Astrocyte (in vitro differentiated cells and primary cell): ENCODE measurements at regions not wholly inside any gene's neighbourhood (a gene's known extent, or its start where the extent isn't known, plus 50 kb on each side); places are given as distances from the start of the nearest gene placed in this dataset.

Experiments used
- DNase-seq: peaks from one replicate; pipeline ENCODE4 v3.0.0-alpha.2; 2010; ENCODE audit warnings: low read depth
- FAIRE-seq: peaks from 2 replicates; lab custom pipeline; 2011; peaks lifted over from hg19 to GRCh38; lab: Jason Lieb, UNC
- H2AFZ ChIP-seq: 2 replicates; pipeline ENCODE4 v1.6.0; 2012; ENCODE audit warnings: low read depth, low read length, inconsistent platforms
- H3K27ac ChIP-seq: 2 replicates; pipeline ENCODE4 v1.5.1; 2011; ENCODE audit warnings: low read depth, low read length, inconsistent platforms
- H3K27me3 ChIP-seq: 2 replicates; pipeline ENCODE4 v1.6.0; 2011; ENCODE audit warnings: low read length, inconsistent platforms; ENCODE audit not compliant: insufficient read depth
- H3K36me3 ChIP-seq: 2 replicates; pipeline ENCODE4 v1.5.1; 2011; ENCODE audit warnings: low read length, inconsistent platforms; ENCODE audit not compliant: insufficient read depth
- H3K4me1 ChIP-seq: 2 replicates; pipeline ENCODE4 v1.5.1; 2011; ENCODE audit warnings: low read length, inconsistent platforms; ENCODE audit not compliant: insufficient read depth
- H3K4me2 ChIP-seq: 2 replicates; pipeline ENCODE4 v1.6.0; 2012; ENCODE audit warnings: low read length, inconsistent platforms
- H3K4me3 ChIP-seq: 2 replicates; pipeline ENCODE4 v1.5.1; 2011; ENCODE audit warnings: low read depth, mild to moderate bottlenecking, low read length, inconsistent platforms; ENCODE audit not compliant: insufficient read depth
- H3K79me2 ChIP-seq: 2 replicates; pipeline ENCODE4 v1.6.0; 2012; ENCODE audit warnings: mild to moderate bottlenecking, low read length, inconsistent platforms; ENCODE audit not compliant: insufficient read depth
- H3K9ac ChIP-seq: 2 replicates; pipeline ENCODE4 v1.6.0; 2012; ENCODE audit warnings: mild to moderate bottlenecking, low read length, inconsistent platforms
- H3K9me3 ChIP-seq: 2 replicates; pipeline ENCODE4 v1.5.1; 2012; ENCODE audit warnings: low read depth, mild to moderate bottlenecking, low read length, inconsistent platforms; ENCODE audit not compliant: insufficient read depth
- H4K20me1 ChIP-seq: 2 replicates; pipeline ENCODE4 v1.6.0; 2012; ENCODE audit warnings: low read length, inconsistent platforms; ENCODE audit not compliant: insufficient read depth
- H3K27ac Mint-ChIP-seq: one replicate; pipeline ENCODE4 v1.8.0; 2021; ENCODE audit warnings: mild to moderate bottlenecking, mixed read lengths; ENCODE audit not compliant: unreplicated experiment
- H3K27me3 Mint-ChIP-seq: one replicate; pipeline ENCODE4 v1.8.0; 2021; ENCODE audit warnings: low read depth, mixed read lengths; ENCODE audit not compliant: unreplicated experiment
- H3K36me3 Mint-ChIP-seq: one replicate; pipeline ENCODE4 v1.8.0; 2021; ENCODE audit warnings: low read depth, mixed read lengths; ENCODE audit not compliant: unreplicated experiment
- H3K4me1 Mint-ChIP-seq: one replicate; pipeline ENCODE4 v1.8.0; 2021; ENCODE audit warnings: low read depth, mixed read lengths; ENCODE audit not compliant: unreplicated experiment
- H3K4me3 Mint-ChIP-seq: one replicate; pipeline ENCODE4 v1.8.0; 2021; ENCODE audit warnings: mild to moderate bottlenecking, moderate library complexity, mixed read lengths; ENCODE audit not compliant: unreplicated experiment
- H3K9me3 Mint-ChIP-seq: one replicate; pipeline ENCODE4 v1.8.0; 2021; ENCODE audit warnings: mild to moderate bottlenecking, mixed read lengths; ENCODE audit not compliant: unreplicated experiment
- EZH2 ChIP-seq: IDR thresholded peaks from 2 replicates; pipeline ENCODE4 v1.6.1; 2012; ENCODE audit warnings: mild to moderate bottlenecking, low read length, inconsistent platforms; ENCODE audit not compliant: insufficient read depth
- TF ChIP-seq, protein P1 (sequence below): IDR thresholded peaks from 2 replicates; pipeline ENCODE4 v1.5.1; 2011; ENCODE audit warnings: low read depth, mild to moderate bottlenecking, inconsistent platforms, low read length, moderate library complexity; ENCODE audit not compliant: insufficient read depth

DNA sequence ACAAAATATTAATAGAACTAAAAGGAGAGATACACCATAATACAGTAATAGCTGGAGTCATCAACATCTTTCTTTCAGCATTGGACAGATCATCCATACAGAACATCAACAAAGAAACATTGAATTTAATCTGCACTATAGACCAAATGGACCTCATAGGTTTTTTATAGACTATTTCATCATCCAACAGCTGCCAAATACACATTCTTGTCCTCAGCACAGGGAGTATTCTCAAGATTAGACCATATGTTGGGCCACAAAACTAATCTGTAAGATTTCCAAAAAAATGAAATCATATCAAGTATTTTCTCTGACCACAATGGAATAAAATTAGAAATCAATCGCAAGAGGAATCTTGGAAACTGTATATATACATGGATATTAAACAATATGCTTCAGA, 86.9 kb downstream of the FSCB start:
- FAIRE-seq (no peak), DNase-seq (no peak)
- no peaks in the 10 kb centered on the region for H3K9me3 ChIP-seq
- no peaks in the 10 kb centered on the region for H4K20me1 ChIP-seq
- H3K9me3 Mint-ChIP-seq, result peaks cover 11% of the 10 kb centered on the region
- no peak overlapping the region for H3K4me2 ChIP-seq
- no peaks in the 10 kb centered on the region for H3K27me3 ChIP-seq
- H3K27me3 Mint-ChIP-seq, result no peaks in the 10 kb centered on the region
- H3K79me2 ChIP-seq, result no peaks in the 10 kb centered on the region
- no peak overlapping the region for H3K4me3 ChIP-seq
- TF ChIP-seq, protein P1, sequence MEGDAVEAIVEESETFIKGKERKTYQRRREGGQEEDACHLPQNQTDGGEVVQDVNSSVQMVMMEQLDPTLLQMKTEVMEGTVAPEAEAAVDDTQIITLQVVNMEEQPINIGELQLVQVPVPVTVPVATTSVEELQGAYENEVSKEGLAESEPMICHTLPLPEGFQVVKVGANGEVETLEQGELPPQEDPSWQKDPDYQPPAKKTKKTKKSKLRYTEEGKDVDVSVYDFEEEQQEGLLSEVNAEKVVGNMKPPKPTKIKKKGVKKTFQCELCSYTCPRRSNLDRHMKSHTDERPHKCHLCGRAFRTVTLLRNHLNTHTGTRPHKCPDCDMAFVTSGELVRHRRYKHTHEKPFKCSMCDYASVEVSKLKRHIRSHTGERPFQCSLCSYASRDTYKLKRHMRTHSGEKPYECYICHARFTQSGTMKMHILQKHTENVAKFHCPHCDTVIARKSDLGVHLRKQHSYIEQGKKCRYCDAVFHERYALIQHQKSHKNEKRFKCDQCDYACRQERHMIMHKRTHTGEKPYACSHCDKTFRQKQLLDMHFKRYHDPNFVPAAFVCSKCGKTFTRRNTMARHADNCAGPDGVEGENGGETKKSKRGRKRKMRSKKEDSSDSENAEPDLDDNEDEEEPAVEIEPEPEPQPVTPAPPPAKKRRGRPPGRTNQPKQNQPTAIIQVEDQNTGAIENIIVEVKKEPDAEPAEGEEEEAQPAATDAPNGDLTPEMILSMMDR, result no peak
- no peak for TF ChIP-seq EZH2
- no peaks in the 10 kb centered on the region for H3K4me1 ChIP-seq
- no peak overlapping the region for H3K27ac Mint-ChIP-seq
- no peak overlapping the region for H2AFZ ChIP-seq
- no peak overlapping the region for H3K27ac ChIP-seq
- H3K9ac ChIP-seq, result no peak overlapping the region
- H3K4me1 Mint-ChIP-seq, result no peaks in the 10 kb centered on the region
- H3K36me3 Mint-ChIP-seq, result no peaks in the 10 kb centered on the region
- no peak overlapping the region for H3K4me3 Mint-ChIP-seq
- H3K36me3 ChIP-seq, result no peaks in the 10 kb centered on the region

DNA sequence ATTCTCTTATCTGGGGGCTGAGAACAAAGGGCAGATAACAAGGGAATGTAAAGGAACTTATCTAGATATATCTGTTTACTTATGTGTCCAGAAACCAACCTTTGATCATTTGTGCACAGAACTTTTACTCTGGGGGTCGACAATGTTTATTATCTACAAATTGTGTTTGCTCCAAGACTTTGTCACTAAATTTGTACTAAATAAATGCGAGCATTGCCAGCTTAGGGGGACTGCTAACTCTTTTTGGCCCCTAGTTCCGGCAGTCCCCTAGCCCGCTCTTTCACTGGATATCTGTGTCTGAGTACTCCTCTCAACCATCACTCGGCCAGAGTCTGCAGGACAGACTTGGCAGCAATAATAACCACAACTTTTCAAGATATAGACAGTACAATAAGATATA, 88.2 kb downstream of the FSCB start:
- Histone ChIP-seq H3K9ac (no peak overlapping the region), H3K9me3 (no peaks in the 10 kb centered on the region), H3K4me2 (no peak overlapping the region), H3K27ac (no peak overlapping the region), H3K27me3 (no peaks in the 10 kb centered on the region), H3K4me1 (no peaks in the 10 kb centered on the region), H2AFZ (no peak overlapping the region), H3K4me3 (no peak overlapping the region), H3K79me2 (no peaks in the 10 kb centered on the region), H4K20me1 (no peaks in the 10 kb centered on the region), H3K36me3 (no peaks in the 10 kb centered on the region)
- DNase-seq (no peak), FAIRE-seq (no peak)
- H3K27ac Mint-ChIP-seq, result no peak overlapping the region
- H3K4me3 Mint-ChIP-seq, result no peak overlapping the region
- H3K9me3 Mint-ChIP-seq, result peaks cover 9% of the 10 kb centered on the region
- no peaks in the 10 kb centered on the region for H3K36me3 Mint-ChIP-seq
- H3K4me1 Mint-ChIP-seq, result no peaks in the 10 kb centered on the region
- TF ChIP-seq, protein P1, result no peak
- TF ChIP-seq EZH2, result no peak
- H3K27me3 Mint-ChIP-seq, result no peaks in the 10 kb centered on the region

DNA sequence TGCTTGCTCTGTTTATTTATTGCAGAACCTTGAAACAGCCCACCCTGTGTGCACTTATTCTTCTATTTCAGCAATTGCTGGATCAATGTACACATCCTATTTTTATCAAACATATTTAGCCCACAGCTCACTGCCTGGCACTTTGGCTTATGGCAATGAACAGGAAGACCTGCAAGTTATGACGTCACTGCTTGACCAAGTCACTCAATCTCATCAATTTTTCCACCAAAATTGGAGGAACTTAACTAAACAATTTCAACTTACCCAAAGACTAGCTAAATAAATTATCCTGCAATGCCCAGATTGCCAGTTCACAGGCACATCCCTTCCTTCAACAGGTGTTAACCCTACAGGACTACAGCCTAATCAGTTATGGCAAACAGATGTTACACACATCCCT, 89.3 kb downstream of the FSCB start:
- H3K9me3 ChIP-seq, result no peaks in the 10 kb centered on the region
- H3K27me3 ChIP-seq, result no peaks in the 10 kb centered on the region
- no peak overlapping the region for H2AFZ ChIP-seq
- H3K36me3 ChIP-seq, result no peaks in the 10 kb centered on the region
- H4K20me1 ChIP-seq, result no peaks in the 10 kb centered on the region
- H3K4me2 ChIP-seq, result no peak overlapping the region
- no peak overlapping the region for H3K27ac ChIP-seq
- Mint-ChIP-seq H3K36me3 (no peaks in the 10 kb centered on the region), H3K27me3 (no peaks in the 10 kb centered on the region), H3K4me1 (no peaks in the 10 kb centered on the region), H3K9me3 (peaks cover 9% of the 10 kb centered on the region), H3K4me3 (no peak overlapping the region), H3K27ac (no peak overlapping the region)
- no peak for FAIRE-seq
- TF ChIP-seq EZH2, result no peak
- TF ChIP-seq, protein P1, result no peak
- no peaks in the 10 kb centered on the region for H3K4me1 ChIP-seq
- H3K9ac ChIP-seq, result no peak overlapping the region
- no peak overlapping the region for H3K4me3 ChIP-seq
- no peak for DNase-seq
- H3K79me2 ChIP-seq, result no peaks in the 10 kb centered on the region
